SIG-M5 treated with dmso at 0.1 percent for 504 hours (cell line): ENCODE measurements at regions not wholly inside any gene's neighbourhood (a gene's known extent, or its start where the extent isn't known, plus 50 kb on each side); places are given as distances from the start of the nearest gene placed in this dataset.
A peak's percentile ranks its signal among the peaks of the same experiment; 100 is the strongest.

Source experiments
- DNase-seq: peaks from one replicate; lab custom pipeline; 2025; ENCODE audit not compliant: unreplicated experiment; lab: John Stamatoyannopoulos, UW

DNA sequence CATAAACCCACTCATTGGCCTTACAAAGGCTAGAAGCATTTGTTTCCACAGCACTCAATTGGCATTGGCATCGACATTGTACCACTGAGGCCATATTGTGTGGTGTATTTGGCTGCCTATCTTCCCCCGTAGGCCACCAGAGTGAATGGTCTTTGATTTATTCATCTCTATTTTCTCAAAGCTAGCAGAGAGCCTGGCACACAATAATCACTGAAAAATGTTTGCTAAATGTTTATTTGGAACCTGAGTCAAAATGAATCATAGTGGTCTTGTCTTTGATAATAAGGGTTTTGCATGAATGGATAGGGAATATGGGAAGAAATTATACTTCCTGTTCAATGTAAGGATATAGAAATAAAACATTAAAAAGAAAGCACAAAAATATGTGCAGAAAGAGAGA, 107.3 kb upstream of the SLC8A1 start:
- no peak for DNase-seq

DNA sequence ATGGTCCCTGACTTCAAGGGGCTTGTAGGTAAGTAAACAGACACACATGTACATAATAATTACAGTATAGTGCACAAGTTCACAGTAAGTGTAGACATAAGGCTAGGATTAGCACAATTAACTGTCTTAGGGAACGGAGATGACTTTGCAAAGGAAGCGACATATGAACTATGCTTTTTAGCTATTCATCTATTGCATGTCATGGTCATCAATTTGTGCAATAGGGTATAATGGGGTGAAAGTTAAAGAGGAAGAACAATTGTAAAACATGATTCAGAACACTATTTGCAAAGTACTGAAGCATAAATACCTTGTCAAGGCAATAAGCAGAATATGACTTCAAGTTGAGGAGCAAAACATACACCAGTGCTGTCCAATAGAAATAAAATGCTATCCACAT, 112.3 kb upstream of the SLC8A1 start:
- peak; percentile 54 for DNase-seq

- DNase-seq: no peak
Observed at GRCh38 chr2:40579247-40579646, 127.4 kb upstream of the SLC8A1 start.

DNA sequence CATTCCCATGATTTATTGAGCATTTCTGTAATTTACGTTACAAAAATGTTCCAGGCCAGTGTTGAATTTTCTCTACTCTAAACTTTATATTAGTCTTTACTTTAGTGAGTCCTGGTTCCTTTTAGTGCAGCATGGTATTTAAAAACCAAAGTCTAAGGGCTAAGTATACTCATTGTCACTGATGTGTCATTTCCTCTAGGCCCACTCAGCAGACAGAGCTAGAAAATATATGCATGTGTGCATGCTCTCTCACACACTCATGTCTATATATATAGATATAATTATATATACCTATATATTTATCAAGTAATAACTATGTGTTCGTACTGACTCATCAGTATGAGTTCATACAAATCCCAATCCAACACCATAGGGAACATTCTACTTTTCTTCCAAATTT, 132.5 kb upstream of the SLC8A1 start:
- no peak for DNase-seq

GRCh38 chr2:40591774-40592173, 139.9 kb upstream of the SLC8A1 start:
- DNase-seq: no peak

- DNase-seq: no peak
Observed at GRCh38 chr2:40592218-40592617, 140.3 kb upstream of the SLC8A1 start.

GRCh38 chr2:40606862-40607261, 155.0 kb upstream of the SLC8A1 start:
- no peak for DNase-seq

DNA sequence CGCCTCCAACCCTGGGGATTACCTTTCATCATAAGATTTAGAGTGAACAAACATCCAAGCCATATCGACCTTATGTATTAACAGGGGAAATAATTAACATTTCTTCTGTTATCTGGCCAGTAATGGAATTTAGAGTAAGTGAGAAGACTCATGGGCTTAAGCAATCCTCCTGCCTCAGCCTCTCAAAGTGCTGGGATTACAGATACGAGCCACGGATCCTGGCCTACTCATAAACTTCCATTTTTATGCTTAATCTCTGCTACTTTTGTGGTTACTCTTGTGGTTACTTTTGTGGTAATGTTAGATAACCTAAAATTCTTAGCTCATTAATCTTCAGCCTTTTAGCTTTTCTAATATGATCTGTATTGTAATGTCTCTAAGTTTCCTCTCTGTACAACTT, 159.3 kb upstream of the SLC8A1 start:
- no peak for DNase-seq

DNA sequence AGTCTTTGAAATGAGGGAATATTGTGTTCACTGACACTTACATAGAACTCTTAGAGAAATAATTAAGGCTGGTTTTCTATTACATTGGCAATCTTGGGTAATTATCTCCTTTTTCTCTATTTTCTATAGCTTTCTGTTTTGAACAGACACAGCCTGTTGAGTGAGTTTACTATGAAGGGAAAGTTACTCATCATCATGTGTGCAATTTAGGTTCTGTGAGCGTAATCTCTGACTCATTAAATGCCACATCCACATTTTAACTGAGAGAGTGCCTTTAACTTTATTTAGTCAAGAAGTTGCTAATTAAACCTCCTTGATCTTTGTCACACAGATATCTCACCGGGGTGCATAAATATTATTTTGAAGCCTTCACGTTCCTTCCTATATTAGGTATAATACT, 174.0 kb upstream of the SLC8A1 start:
- peak; percentile 23 for DNase-seq

- no peak for DNase-seq
Observed at GRCh38 chr2:40628556-40628955, 176.7 kb upstream of the SLC8A1 start.

GRCh38 chr2:40629768-40630434, 178.0 kb upstream of the SLC8A1 start:
- no peak for DNase-seq

DNA sequence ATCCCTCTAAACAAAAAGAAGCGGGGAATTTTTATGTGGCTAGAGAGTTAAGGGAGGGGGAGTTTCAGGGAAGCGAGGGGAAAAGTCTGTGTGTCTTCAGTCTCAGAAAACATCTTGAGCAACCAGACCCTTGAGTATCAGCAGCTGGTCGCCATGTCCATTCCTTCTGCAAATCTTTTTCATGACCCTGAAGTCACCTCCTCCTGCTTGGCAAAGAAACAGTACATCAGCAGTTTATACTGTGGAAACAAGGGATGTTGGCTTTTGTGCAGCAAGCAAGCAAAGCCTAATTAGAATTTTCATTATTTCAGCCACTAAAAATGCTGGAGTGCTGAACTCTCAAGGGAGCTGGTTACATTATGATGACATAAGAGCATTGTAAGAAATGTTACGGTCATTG, 187.4 kb upstream of the SLC8A1 start:
- no peak for DNase-seq

DNA sequence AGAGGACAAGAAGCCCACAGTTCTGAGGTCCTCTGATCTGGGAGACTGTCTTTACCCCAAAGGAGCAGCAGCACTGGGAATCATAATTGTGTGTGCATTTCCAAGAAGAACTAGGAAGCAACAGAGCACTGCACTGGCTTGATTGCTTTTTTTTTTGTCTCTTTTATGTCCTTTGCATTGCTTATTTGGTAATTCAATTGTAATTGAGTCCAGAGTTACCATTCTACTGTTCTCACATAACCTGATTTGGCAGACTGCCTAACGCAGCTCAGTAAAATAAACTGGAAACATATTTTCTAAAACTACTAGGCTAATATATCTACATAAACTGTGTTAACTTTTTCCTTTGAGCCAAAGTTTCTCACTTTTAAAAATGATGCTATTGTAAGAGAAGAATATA, 190.3 kb upstream of the SLC8A1 start:
- no peak for DNase-seq

DNA sequence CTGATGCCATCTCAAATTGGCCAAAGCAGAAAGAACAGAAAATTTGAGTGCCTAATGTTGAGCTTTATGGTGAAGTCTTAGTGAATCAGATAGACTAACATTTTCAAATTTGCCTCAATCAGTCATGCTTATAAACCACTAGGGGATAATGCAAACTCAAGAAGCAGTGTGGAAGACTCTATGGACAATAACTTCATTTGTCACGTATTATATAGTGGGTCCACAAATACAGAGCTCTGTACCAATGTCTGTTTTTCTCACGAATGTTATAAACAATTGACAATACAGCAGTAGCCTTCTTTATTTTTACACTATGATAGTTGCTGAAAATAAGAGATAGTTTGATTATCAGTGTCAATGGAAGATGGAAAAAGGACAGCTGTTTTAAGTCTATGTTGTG, 190.8 kb upstream of the SLC8A1 start:
- DNase-seq: no peak

- no peak for DNase-seq
Observed at GRCh38 chr2:40646642-40647041, 194.8 kb upstream of the SLC8A1 start.

DNA sequence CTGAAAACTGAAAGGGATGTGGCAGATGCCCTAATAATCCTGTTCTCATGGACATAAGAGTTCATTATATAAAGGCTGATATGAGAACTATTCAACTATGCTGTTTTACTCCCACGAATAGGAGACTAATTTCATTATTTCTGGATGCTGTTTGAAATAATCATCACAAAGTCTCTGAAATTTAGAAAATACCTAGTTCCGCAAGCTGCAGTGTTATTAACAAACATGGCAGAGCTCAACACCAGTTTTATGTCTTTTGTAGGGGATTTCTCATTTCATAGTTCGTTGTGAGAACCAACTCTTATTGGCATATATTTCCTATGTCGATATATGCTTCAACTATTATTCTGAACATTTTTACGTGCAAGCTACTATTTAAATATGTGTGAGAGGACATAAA, 200.3 kb upstream of the SLC8A1 start:
- no peak for DNase-seq

- no peak for DNase-seq
Observed at GRCh38 chr2:40653829-40654228, 201.9 kb upstream of the SLC8A1 start.

DNA sequence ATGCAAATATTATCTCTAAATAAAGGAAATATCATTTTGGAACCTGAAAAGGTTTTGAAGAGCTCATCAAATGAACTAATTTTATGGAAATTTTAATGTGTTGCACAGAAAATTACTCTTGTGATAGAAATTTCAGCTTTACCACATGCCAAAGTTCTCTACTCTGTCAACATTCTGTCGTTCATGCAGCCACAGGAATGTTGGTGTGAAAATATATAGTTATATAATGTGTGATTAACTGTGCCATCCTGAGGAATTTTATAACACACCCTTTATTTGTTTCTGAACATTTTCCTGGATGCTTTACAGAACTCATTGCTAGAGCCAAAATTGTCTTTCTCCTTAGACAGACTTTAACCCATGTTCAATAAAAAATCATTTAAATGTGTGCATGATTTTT, 202.5 kb upstream of the SLC8A1 start:
- DNase-seq: no peak

DNA sequence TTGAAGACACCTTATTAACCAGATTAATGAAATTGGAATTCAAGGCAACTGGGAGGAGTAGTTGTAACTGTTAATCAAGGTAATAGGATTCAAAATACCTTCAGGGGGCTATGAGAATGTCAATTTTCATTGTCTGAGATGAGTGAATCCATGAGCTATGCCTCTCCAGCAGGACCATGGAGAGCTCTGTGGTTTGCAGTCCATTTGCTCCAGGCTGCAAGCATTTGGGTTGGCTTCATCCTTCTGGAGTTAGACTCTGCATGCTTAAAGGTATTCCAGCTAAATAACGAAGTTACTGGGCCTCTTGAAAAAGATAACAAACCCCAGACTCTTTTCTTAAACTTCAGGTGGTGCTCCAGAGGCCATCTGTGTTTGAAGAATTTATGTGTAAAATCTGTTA, 207.1 kb upstream of the SLC8A1 start:
- DNase-seq: no peak

GRCh38 chr2:40665493-40666232, 213.8 kb upstream of the SLC8A1 start:
- DNase-seq: no peak

GRCh38 chr2:40666398-40666797, 214.5 kb upstream of the SLC8A1 start:
- DNase-seq: no peak

DNA sequence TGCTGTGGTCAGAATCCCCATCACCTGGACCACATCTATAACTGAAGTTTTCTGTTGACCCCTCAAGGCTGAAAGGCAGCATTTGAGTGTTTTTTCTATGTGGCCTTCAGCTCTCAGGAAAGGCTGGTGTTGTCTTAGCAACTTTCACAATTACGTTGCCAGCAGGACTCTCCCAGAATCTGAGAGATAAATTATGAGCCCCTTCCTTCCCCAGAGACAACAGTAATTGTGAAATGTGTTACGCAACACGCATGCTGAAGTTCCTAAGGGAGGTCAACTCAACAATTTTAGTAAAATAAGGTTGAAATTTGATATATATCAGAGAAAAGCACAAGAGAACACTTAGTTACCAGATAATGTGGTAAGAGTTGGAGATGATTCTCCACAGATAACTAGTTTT, 216.5 kb upstream of the SLC8A1 start:
- peak; percentile 82 for DNase-seq
